Activated gamma-delta T cell treated with anti-CD3 and anti-CD28 coated beads, Interleukin-2, amount 50 U/mL, for 16 hours (primary cell): ENCODE measurements at regions not wholly inside any gene's neighbourhood (a gene's known extent, or its start where the extent isn't known, plus 50 kb on each side); places are given as distances from the start of the nearest gene placed in this dataset.
"Not testable (repeated sequence)": the region's sequence is repeated elsewhere in the genome, so short reads cannot be mapped to it uniquely, and the experiment has no call there.

Source experiments
- DNase-seq: peaks from one replicate; pipeline ENCODE4 v3.0.0-alpha.2; 2020; ENCODE audit warnings: low read depth

- no peak for DNase-seq
Measured at GRCh38 chr12:107373238-107373809, 280.0 kb upstream of the CRY1 start.

GRCh38 chr12:107374161-107374840 is 281.0 kb upstream of the CRY1 start:
- DNase-seq: no peak

DNA sequence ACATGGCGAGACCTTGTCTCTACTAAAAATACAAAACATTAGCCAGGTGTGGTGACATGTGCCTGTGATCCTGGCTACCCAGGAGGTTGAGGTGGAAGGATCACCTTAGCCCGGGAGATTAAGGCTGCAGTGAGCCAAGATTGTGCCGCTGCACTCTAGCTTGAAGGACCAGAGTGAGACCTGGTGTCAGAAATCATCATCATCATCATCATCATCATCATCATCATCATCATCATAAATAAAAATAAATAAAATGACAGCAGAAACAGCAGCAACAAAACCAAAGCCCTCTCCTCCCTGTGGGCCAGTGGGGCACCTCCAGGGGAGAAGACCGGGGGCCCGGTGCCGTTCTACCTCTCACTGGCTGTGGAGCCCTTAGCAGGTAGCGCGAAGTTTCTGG is 281.9 kb upstream of the CRY1 start:
- DNase-seq: no peak

GRCh38 chr12:107377596-107378385 is 284.4 kb upstream of the CRY1 start:
- DNase-seq: no peak

DNA sequence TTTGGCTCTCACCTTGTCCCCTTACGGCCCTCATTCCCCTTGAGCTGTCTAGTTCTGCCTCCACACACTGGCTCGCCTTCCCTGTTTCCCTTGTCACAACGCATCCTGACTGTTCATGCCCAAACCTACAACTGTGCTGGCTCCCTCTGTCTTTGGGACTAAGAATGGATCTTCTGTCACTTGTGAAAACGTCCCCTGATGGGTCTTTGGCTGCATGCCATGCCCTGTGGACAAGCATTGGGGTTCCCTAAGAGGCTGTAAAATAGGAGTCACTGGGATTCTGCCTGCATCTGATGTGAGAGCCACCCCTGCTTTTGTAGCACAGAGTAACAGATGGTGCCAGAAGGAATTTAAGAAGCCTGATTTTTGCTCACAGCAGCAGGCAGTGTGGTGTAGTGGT is 285.3 kb upstream of the CRY1 start:
- no peak for DNase-seq

- not testable (repeated sequence) for DNase-seq
Measured at GRCh38 chr12:107379142-107379851, 285.9 kb upstream of the CRY1 start.

DNA sequence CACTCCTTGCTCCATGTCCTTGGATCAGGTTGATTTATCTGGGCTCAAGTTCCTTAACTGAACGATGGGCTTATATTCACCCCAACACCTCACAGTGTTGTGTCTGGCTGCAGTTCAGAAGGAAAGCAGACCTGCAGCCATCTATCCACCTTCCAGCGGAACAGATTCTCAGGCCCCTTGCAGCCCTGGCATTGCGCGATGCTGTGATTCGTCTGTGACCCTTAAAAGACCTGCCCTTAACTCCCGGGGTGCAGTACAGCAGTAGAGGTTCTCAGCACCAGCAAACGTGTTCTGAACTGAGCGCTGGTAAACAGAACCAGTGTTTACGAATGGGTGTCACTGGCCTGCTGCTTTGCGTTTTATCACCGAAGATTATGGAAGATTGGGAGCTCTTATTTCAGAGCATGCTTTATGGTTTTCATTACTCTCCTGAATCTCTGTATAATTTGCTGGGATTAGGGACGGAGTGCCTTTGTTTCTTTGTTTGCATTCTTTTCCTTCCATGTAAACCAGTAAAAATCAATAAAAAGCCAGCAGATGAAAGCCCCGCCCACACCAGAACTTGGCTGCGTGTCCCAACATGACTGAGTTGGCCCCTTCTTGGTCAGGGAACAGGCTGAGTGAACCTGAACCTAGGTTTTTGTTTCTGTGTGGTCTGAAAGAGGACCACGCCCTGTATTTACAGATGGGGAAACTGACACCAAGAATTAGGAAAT is 286.7 kb upstream of the CRY1 start:
- DNase-seq: no peak

DNA sequence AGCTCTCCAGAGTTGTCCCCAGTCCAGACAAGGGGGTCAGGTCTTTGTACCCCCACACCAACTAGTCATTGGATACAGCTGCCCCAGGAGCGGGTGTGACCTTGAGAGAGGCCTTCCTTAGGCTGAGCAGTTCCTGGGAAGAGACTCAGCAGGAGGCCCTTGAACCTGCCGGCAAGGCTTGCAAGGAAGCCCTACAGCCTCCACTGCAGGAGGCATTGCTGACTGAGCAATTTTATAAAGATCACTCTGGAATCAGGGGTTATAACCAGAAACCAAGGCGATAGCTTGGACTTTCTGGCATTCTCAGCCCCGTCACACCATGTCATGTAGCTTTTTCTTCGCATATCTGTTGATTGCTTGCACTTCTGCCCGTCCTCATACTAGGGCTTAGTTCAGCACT is 291.3 kb upstream of the CRY1 start:
- DNase-seq: no peak

- no peak for DNase-seq
Measured at GRCh38 chr12:107385509-107385908, 292.2 kb upstream of the CRY1 start.

GRCh38 chr12:107386569-107386968 is 293.2 kb upstream of the CRY1 start:
- no peak for DNase-seq

- DNase-seq: no peak
Measured at GRCh38 chr12:107388263-107388662, 294.9 kb upstream of the CRY1 start.

- DNase-seq: no peak
Measured at GRCh38 chr12:107390414-107390813, 295.2 kb upstream of the PWP1 start.

DNA sequence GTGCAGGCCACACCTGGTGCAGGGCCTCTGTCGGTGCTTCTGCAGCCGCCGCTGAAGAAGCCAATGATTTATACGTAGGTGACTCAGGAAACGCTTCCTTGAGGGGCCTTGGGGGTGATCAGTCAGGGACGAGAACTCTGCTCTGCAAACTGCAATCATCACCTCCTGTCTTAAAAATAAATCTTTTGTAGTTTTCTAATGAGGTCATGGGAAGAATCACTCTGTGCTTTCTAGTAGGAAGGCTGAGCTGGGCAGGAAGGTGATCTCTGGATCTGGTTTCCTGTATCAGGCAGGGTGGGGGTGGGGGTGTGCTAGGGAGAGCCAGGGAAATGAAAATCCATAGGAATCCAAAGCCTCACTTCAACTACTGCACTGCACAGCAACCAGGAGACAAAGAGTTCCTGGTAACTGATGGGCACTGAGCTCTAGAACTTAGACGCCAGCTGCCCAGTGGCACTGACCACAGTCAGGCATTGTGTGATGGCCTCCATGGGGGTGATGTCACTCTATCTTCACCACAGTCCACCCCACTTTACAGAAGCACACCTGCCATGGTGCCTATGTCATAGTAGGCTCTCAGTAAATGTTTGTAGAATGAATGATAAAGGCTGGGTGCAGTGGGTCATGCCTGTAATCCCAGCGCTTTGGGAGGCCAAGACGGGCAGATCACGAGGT is 292.4 kb upstream of the PWP1 start:
- no peak for DNase-seq

DNA sequence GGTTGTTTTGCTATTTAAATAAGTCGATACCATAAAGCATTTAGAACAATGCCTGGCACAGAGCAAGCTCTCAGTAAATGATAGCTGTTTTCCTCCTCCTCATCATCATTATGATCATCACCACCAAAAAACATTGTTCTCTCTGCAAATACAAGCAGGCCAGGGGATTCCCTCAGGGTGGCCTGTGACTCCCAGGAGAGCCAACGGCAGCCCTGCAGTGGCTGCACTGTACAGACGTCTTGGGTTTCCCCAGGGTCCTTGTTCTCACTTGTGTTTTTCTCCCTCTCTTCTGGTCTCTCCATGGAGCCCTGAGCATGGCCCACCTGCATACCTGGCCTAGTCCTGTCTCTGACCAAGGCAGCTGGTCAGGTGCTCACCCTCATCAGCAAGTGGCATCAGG is 290.9 kb upstream of the PWP1 start:
- DNase-seq: no peak

DNA sequence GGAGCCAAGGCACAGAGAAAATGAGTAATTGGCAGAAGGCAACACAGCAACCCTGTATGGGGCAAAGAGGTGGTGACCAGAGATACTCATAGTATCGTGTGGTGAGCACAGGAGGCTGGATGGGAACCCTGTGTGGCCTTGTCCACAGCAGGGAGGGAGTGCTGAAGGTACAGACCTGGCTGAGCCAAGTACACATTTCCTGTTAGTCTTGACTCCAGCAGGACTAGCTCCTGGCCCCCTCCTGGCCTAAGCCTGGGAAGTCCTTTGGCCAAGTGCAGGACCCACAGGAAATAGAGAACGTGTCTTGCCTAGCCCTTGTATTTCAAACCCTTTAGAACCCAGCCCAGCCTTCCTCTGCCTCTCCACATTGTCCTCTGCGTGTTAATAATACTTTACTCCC is 289.8 kb upstream of the PWP1 start:
- no peak for DNase-seq

- no peak for DNase-seq
Measured at GRCh38 chr12:107396991-107397390, 288.6 kb upstream of the PWP1 start.

DNA sequence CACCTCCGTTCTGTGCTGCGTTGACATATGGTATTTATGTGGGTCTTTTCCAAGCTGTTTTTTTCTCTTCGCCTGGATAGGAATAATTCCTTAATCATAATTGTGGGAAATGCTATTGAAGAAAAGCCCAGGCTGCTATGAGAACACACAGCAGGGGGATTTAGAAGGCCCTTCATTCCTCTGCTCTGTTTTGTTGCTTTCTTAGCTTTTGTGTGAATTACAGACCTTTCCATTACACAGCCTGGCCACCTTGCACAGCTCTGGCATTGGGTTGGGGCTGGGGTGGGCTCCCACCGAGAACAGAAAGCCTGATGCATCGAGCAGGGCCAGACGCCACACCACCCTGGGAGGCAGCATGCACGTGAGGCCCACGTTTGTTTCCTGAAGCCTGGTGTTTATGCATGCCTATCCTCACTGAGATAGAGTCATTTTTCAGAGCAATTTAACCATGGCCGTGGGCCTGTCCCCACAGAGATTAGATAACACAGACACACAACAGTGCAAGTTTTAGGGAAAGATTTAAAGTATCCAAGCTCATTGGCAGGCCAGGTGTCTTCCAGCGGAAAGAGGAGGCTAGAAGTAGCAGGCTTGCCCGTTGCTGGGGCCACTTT is 287.6 kb upstream of the PWP1 start:
- DNase-seq: no peak

DNA sequence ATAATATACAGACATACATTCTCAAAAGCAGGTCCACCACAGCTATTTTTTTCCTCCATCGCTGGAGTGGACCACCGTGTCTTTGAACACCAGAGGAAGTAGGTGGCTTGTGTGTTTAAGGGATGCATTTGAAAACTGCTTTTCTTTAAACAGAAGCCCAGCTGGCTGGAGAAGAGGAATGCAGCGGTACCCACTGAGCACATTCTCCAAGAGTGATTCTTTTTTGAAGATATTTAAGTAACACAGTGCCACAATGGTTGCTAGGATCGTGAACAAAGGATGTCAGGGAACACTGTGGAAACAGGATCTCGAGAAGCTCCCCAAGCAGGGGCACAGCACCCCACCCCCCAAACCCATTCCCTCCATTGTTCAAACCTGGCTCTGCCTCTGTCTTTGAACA is 286.6 kb upstream of the PWP1 start:
- no peak for DNase-seq

DNA sequence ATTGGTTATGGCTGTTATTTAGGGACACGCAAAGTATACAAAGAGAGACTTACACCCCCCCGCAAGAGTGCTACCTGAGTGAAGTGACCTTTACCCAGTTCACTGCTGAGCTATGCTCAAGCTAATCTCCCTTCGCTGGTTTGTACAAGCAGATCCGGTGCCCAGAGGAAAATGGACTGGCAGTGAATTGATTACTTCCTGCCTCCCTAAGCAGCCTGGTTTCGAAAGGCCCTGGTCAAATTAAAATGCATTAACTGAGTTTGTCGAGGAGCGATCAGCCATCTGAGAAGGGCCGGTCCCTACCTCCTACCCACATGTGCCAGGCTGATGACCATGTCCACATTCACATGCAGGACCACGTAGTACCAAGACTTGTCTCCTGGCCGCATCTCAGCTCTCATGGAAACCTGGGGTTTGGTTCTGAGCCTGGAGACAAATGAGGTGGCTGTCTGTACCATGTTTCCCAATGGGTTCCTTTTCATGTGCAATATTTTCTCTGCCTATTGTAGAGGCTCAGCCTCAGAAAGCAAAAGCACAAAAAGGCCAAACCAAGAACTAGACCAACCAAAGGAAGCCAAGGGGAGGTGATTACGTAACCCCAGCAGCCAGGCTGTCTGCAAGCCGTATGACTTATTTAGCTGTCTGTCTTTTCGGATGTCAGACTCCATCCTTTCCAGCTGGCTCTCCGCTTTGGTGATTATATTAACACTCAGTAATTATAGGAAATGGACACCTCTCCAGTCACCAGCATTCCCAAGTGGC is 284.7 kb upstream of the PWP1 start:
- DNase-seq: no peak
